ENCODE measurements at regions not wholly inside any gene's neighbourhood (a gene's known extent, or its start where the extent isn't known, plus 50 kb on each side); places are given as distances from the start of the nearest gene placed in this dataset.
"Not testable (repeated sequence)": the region's sequence is repeated elsewhere in the genome, so short reads cannot be mapped to it uniquely, and the experiment has no call there.

DNA sequence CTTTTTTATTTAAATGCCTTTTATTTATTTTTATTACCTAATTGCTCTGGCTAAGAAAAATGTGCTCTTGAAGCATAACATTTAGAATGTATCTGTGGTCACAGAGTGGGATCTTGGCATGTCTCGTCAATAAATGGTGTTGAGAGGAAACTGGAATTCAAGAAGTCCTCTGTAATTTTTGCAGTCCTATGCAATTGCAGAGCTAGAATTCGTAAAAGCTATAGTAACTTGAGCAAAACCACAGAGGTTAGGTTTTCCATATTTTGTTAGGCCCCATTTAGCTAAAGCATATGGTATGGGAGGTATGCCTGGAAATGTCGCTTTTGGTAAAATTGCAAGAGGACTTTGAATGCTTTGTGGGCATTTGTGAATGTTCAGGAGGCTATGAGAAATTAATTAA is 466.7 kb upstream of the NFIA start:
- Mint-ChIP-seq H3K27me3 (no peaks in the 10 kb centered on the region), H3K4me3 (no peak overlapping the region), H3K36me3 (ENCODE audit: low read depth) (no peaks in the 10 kb centered on the region), H3K27ac (no peak overlapping the region), H3K4me1 (no peaks in the 10 kb centered on the region)
- no peaks in the 10 kb centered on the region for H3K9me3 ChIP-seq (ENCODE audit: control insufficient read depth, low read length, poor library complexity, severe bottlenecking)
- ATAC-seq, result no peak
- DNase-seq, result no peak

- no peaks in the 10 kb centered on the region for H3K9me3 ChIP-seq (ENCODE audit: control insufficient read depth, low read length, poor library complexity, severe bottlenecking)
- no peak overlapping the region for H3K27ac Mint-ChIP-seq
- DNase-seq (no peak), ATAC-seq (no peak)
- H3K36me3 Mint-ChIP-seq (ENCODE audit: low read depth), result no peaks in the 10 kb centered on the region
- no peak overlapping the region for H3K4me3 Mint-ChIP-seq
- no peaks in the 10 kb centered on the region for H3K4me1 Mint-ChIP-seq
- H3K27me3 Mint-ChIP-seq, result no peaks in the 10 kb centered on the region
Observed at GRCh38 chr1:60612790-60613189, 469.6 kb upstream of the NFIA start.

DNA sequence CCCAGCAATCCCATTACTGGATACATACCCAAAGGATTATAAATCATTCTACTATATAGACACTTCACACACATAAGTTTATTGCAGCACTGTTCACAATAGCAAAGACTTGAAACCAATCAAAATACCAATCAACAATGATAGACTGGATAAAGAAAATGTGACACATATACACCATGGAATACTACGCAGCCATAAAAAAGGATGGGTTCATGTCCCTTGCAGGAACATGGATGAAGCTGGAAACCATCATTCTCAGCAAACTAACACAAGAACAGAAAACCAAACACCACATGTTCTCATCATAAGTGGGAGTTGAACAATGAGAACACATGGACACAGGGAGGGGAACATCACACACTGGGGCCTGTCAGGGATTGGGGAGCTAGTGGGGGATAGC is 475.4 kb upstream of the NFIA start:
- not testable (repeated sequence) for H3K9me3 ChIP-seq (ENCODE audit: control insufficient read depth, low read length, poor library complexity, severe bottlenecking); H3K27ac Mint-ChIP-seq; H3K4me3 Mint-ChIP-seq; ATAC-seq; H3K27me3 Mint-ChIP-seq; H3K36me3 Mint-ChIP-seq (ENCODE audit: low read depth); H3K4me1 Mint-ChIP-seq; DNase-seq

DNA sequence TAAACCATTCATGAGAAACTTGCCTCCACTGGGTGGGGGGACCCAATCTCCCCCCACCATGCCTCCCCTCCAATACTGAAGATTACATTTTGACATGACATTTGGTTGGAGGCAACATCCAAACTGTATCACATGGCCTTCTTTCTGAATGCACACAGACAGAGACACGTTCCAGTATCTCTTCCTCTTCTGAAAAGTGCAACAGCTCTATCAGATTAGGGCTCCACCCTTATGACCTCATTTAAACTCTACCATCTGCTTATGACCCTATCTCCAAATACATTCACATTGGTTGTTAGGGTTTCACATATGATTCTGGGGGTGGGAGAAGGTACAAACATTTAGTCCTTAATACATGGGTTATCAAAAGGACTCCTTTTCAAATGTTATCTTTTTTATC is 481.8 kb upstream of the NFIA start:
- ATAC-seq, result no peak
- no peaks in the 10 kb centered on the region for H3K9me3 ChIP-seq (ENCODE audit: control insufficient read depth, low read length, poor library complexity, severe bottlenecking)
- H3K27me3 Mint-ChIP-seq, result no peaks in the 10 kb centered on the region
- H3K27ac Mint-ChIP-seq, result no peak overlapping the region
- no peak overlapping the region for H3K4me3 Mint-ChIP-seq
- H3K4me1 Mint-ChIP-seq, result no peaks in the 10 kb centered on the region
- H3K36me3 Mint-ChIP-seq (ENCODE audit: low read depth), result no peaks in the 10 kb centered on the region
- no peak for DNase-seq

DNA sequence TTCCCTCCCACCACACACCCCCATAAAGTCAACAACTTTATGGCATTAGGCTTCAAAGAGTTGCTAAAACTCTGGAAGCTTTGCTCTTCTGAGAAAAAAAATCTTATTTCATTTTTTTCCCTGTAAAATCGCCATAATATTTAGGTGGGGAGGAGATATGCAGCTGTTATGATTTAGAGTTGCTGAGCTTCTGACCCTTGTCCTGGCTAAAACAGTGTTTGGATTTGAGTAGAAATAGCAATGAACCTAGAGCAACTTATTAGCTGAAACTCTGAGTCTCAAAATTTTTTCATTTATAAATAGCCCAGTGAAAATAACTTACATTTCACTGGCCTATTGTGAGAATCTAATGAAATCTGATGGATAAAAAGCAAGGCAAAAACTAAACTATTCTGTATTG is 482.8 kb upstream of the NFIA start:
- H3K27ac Mint-ChIP-seq, result no peak overlapping the region
- H3K9me3 ChIP-seq (ENCODE audit: control insufficient read depth, low read length, poor library complexity, severe bottlenecking), result no peaks in the 10 kb centered on the region
- DNase-seq (no peak), ATAC-seq (no peak)
- H3K4me3 Mint-ChIP-seq, result no peak overlapping the region
- no peaks in the 10 kb centered on the region for H3K36me3 Mint-ChIP-seq (ENCODE audit: low read depth)
- no peaks in the 10 kb centered on the region for H3K27me3 Mint-ChIP-seq
- H3K4me1 Mint-ChIP-seq, result no peaks in the 10 kb centered on the region

- no peak for DNase-seq
- ATAC-seq, result no peak
- no peaks in the 10 kb centered on the region for H3K27me3 Mint-ChIP-seq
- no peaks in the 10 kb centered on the region for H3K36me3 Mint-ChIP-seq (ENCODE audit: low read depth)
- no peak overlapping the region for H3K27ac Mint-ChIP-seq
- no peak overlapping the region for H3K4me3 Mint-ChIP-seq
- no peaks in the 10 kb centered on the region for H3K9me3 ChIP-seq (ENCODE audit: control insufficient read depth, low read length, poor library complexity, severe bottlenecking)
- no peaks in the 10 kb centered on the region for H3K4me1 Mint-ChIP-seq
Observed at GRCh38 chr1:60598041-60598910, 484.1 kb upstream of the NFIA start.

DNA sequence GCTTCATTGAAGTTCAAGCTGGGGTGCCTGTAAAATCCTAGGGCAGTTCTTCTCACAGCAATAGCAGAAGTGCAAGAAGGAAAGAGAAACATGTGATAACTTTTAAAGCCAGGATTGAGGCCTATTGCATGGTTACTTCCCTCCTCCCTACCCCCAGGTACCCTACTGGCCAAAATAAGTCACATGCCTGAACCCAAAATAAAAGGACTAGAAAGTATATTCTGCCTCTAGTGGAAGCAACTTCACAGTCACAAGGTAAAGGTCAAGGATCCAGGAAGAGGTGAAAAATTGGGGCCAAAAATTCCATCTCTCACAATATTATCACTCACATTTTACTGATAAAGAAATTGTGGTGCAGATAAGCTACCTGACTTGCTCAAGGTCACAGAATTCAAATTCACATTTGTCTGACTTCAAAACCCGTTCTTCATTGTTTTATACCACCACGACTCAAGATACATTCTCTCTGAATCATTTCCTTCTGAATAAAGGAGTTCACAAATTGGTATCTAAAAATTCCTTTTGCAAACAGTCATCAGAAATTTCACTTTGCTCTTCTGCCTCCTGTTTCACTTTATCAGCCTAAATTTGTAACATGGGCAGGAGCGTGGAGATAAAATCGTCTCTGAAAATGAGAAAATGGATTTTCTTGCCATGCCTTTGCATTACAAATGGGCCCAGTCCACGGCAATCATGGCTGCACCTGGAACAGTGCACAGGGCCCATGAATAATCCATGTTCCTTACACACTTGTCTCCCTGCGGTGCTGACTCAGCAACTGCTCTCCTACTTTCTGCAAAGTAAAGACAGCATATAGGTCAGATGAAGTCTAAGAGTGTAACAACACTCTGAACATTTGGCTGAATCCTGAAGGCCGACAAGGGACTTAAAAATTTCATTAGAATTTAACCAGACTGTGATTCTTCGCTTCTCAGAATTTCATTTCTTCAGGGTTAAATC is 485.3 kb upstream of the NFIA start:
- no peak overlapping the region for H3K27ac Mint-ChIP-seq
- no peak overlapping the region for H3K4me3 Mint-ChIP-seq
- DNase-seq, result no peak
- no peaks in the 10 kb centered on the region for H3K4me1 Mint-ChIP-seq
- no peak for ATAC-seq
- no peaks in the 10 kb centered on the region for H3K9me3 ChIP-seq (ENCODE audit: control insufficient read depth, low read length, poor library complexity, severe bottlenecking)
- H3K27me3 Mint-ChIP-seq, result no peaks in the 10 kb centered on the region
- no peaks in the 10 kb centered on the region for H3K36me3 Mint-ChIP-seq (ENCODE audit: low read depth)

DNA sequence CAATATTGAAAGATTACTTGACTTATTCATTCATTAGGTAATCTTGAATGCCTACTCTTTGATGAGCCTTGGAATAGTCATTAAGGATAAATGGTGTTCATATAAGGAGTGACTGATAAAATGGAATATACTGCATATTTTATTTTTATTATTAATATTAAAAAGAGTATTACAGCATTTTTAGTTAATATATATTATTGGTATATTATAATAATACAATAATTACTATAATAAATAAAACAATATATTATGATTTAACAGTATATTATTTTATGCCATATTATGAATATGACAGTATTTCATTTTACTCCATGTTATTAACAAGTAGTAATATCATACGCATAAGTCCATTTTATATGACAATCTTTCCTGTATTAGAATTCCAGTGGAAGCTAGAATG is 490.8 kb upstream of the NFIA start:
- Mint-ChIP-seq H3K36me3 (ENCODE audit: low read depth) (no peaks in the 10 kb centered on the region), H3K27me3 (no peaks in the 10 kb centered on the region), H3K27ac (no peak overlapping the region), H3K4me1 (no peaks in the 10 kb centered on the region), H3K4me3 (no peak overlapping the region)
- ATAC-seq, result no peak
- H3K9me3 ChIP-seq (ENCODE audit: control insufficient read depth, low read length, poor library complexity, severe bottlenecking), result no peaks in the 10 kb centered on the region
- DNase-seq, result no peak

DNA sequence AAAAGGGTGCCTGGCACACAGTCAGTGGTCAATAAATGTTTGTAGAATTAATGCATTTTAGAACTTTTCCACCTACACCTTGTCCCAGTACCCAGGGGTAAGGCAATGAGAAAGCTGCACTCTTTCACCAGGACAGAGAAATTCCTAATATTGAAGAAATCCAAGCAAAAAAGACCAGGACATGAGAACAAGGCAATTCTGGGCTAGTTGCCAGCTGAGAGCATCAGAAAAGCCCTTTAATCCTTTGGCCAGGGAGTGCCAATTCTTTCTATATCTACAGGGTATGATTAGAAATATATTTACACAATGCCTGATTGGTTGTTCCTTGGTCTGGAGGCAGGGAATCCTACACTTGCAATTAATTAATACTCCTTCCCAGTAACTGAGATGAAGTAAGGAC is 492.4 kb upstream of the NFIA start:
- DNase-seq, result no peak

DNA sequence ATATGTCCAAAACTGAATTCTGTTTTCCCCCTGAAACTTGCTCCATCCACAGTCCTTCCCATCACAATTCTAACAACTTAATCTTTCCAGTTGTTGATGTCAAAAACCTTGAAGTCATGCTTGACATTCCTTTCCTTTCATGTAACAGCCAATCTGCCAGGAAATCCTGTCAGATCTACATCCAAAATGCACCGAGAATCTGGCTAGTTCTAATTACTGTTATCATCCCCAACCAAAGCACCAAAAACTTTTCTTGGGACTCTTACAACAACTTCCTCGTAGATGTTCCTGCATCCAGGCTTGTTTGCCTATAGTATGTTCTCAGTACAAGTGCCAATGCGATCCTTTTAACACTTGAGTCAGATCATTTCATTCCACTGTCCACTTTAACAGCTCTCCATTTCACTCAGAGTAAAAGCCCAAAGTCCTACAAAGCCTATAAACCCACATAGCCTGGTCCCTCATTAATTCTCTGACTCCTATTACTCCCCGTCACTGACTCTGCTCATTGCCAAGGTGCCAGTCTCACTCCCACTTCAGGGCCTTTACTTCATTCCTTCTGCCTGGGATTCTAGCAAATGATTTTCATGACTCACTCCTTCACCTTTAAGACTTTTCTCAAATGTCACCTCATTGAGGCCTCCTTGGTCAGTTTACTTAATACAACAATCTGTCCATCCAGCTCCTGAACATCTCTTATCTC is 493.2 kb upstream of the NFIA start:
- DNase-seq (no peak), ATAC-seq (no peak)
- no peak overlapping the region for H3K27ac Mint-ChIP-seq
- H3K36me3 Mint-ChIP-seq (ENCODE audit: low read depth), result no peaks in the 10 kb centered on the region
- H3K27me3 Mint-ChIP-seq, result no peaks in the 10 kb centered on the region
- no peaks in the 10 kb centered on the region for H3K9me3 ChIP-seq (ENCODE audit: control insufficient read depth, low read length, poor library complexity, severe bottlenecking)
- H3K4me3 Mint-ChIP-seq, result no peak overlapping the region
- H3K4me1 Mint-ChIP-seq, result no peaks in the 10 kb centered on the region

More for the DNA sequence above, 492.4 kb upstream of the NFIA start:
- H3K36me3 Mint-ChIP-seq (ENCODE audit: low read depth), result no peaks in the 10 kb centered on the region
- H3K4me1 Mint-ChIP-seq, result no peaks in the 10 kb centered on the region
- ATAC-seq, result no peak
- H3K9me3 ChIP-seq (ENCODE audit: control insufficient read depth, low read length, poor library complexity, severe bottlenecking), result no peaks in the 10 kb centered on the region
- no peaks in the 10 kb centered on the region for H3K27me3 Mint-ChIP-seq
- no peak overlapping the region for H3K27ac Mint-ChIP-seq
- no peak overlapping the region for H3K4me3 Mint-ChIP-seq

GRCh38 chr1:60584371-60584770 is 498.0 kb upstream of the NFIA start:
- no peak for DNase-seq
- Mint-ChIP-seq H3K4me3 (no peak overlapping the region), H3K27me3 (no peaks in the 10 kb centered on the region), H3K27ac (no peak overlapping the region), H3K36me3 (ENCODE audit: low read depth) (no peaks in the 10 kb centered on the region), H3K4me1 (no peaks in the 10 kb centered on the region)
- no peak for ATAC-seq
- H3K9me3 ChIP-seq (ENCODE audit: control insufficient read depth, low read length, poor library complexity, severe bottlenecking), result no peaks in the 10 kb centered on the region

- H3K9me3 ChIP-seq (ENCODE audit: control insufficient read depth, low read length, poor library complexity, severe bottlenecking), result no peaks in the 10 kb centered on the region
- Mint-ChIP-seq H3K27ac (no peak overlapping the region), H3K4me3 (no peak overlapping the region), H3K4me1 (no peaks in the 10 kb centered on the region), H3K27me3 (no peaks in the 10 kb centered on the region), H3K36me3 (ENCODE audit: low read depth) (no peaks in the 10 kb centered on the region)
- DNase-seq (no peak), ATAC-seq (no peak)
Observed at GRCh38 chr1:60583696-60584095, 498.7 kb upstream of the NFIA start.

Measured in T-helper 17 cell (primary cell).